Activated CD4-positive, alpha-beta T cell treated with anti-CD3 and anti-CD28 coated beads, Interleukin-2, Interleukin-4, amounts not matched to agents 100 ng/mL and 50 ng/mL, durations not matched to agents 16 hours and 8 hours (primary cell): ENCODE measurements at regions not wholly inside any gene's neighbourhood (a gene's known extent, or its start where the extent isn't known, plus 50 kb on each side); places are given as distances from the start of the nearest gene placed in this dataset.
"Not testable (repeated sequence)": the region's sequence is repeated elsewhere in the genome, so short reads cannot be mapped to it uniquely, and the experiment has no call there.

Experiments used
- DNase-seq: peaks from one replicate; pipeline ENCODE4 v3.0.0-alpha.2; 2020; ENCODE audit warnings: low spot score

DNA sequence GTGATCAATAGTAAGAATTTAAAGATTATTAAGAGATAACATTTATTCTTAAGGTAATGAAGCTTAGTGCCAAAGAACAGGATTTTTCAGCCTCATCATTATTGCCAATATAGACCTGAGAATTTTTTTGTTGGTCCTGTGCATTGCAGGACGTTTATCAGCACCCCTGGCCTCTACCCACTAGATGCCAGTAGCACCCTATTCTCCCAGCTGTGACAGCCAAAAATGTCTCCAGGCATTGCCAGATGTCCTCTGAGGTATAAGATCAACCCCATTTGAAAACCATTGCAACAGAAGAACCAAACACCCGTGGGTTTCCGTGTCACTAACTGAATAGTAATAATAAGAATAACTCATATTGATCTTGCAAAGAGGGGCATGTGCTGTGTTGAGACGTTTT, 700.0 kb upstream of the SOX11 start:
- no peak for DNase-seq

- DNase-seq, result no peak
Measured at GRCh38 chr2:4995466-4995865, 696.7 kb upstream of the SOX11 start.

GRCh38 chr2:5007596-5007995, 684.6 kb upstream of the SOX11 start:
- DNase-seq, result no peak

DNA sequence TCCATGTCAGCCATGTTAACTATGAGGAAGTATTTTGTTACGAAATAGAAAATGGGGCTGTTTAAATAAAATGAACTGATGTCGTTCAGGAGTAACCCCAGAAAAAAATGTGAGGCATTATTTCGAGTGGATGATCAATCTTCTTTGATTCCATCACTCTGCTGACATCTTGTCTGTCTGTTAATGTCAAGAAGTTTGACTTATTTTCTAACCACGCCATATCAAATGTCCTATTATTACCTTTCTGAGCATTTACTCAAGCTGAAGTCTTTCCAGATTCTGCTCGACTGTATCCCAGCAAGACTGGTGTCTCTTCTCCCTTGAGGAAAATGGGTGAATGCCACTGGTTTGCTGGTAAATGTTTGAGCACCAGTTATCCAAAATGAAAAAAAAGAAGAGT, 672.9 kb upstream of the SOX11 start:
- no peak for DNase-seq

DNA sequence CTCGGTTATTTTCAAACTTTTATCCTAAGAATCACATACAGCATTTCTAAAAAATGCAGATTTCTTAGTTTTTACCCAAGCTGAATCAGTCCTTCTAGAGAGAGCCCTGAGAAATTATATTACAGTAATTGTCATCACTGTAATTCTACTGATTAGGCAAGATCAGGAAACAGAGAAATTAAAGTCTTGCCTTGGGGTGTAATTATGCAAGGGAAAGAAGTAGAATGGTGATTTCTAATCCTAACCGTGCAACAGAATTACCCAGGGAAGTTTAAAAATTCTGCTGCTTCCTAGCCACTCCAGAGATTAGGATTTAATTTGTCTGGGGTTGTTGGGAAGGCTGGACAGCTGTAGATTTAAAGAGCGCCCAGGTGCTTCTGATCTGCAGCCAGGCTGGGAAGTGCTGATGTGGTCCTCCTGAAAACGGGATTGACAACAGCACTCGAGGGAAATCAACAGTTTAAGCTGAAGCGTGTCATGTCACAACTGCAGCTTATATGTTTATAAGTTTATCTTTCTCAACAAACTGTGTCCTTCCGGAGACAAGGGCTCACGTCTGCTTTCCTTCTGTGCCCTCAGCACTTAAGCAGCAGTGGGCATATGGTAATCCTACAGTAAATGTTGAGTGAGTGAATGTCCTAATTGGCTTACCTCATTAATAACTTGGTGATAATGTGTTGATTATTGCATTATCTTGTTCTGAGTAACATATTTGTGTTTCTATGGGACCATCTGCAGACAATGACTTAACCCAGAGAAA, 671.9 kb upstream of the SOX11 start:
- no peak for DNase-seq

DNA sequence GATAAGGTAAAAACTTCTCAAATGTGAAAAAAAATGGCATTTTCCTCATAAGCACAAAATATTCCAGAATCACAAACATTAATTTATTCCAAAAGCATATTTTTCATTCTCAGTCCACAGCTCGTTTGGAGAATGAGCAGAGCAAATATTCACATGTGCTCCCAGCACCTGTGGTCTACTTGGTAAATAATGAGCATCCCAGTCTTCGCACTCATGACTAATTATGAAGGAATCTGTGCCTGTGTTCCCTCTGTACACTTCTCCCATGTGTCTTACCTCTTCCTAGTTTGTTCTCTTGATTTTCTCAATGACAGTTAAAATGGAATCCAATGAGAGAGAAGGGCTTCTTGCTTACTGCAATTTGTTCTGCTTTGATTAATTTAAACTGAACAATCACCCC, 671.0 kb upstream of the SOX11 start:
- DNase-seq, result no peak

DNA sequence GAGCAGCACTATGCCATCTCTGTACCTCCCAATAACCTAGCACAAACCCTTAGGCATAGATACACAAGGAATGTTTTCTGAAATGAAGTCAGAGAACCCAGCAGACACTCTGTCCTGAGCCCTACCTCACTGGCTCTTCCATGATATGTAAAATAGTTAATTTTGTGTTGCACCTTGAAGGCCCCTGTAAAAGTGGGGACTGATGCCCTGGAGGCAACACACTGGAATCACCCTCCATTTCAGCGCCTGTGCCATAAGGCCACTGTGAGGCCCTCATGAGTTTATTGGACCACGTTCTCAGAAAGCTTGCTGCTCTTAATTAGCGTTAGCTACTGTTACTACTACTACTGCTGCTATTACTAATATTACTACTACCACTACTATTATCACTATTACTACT, 670.1 kb upstream of the SOX11 start:
- no peak for DNase-seq

DNA sequence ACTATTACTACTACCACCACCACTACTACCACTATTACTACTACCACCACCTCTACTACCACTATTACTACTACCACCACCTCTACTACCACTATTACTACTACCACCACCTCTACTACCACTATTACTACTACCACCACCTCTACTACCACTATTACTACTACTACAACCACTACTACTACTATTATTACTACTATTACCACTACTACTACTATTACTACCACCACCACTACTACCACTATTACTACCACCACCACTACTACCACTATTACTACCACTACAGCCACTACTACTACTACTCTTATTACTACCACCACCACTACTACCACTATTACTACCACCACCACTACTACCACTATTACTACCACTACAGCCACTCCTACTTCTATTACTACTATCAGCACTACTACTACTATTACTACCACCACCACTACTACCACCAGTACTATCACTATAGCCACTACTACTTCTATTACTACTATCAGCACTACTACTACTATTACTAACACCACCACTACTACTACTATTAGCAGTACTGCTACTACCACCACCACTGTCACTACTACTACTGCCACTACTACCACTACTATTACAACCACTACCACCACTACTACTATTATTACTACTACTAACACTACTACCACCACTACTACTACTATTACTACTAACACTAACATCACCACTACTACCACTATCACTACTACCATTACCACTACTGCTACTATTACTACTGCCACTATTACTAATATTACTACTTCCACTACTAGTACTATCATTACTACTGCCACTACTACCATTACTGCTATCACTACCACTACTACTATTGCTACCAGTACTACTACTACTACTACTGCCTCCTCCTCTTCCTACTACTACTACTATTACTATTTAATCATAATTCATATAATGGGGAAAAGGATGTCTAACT, 669.2 kb upstream of the SOX11 start:
- DNase-seq, result not testable (repeated sequence)

DNA sequence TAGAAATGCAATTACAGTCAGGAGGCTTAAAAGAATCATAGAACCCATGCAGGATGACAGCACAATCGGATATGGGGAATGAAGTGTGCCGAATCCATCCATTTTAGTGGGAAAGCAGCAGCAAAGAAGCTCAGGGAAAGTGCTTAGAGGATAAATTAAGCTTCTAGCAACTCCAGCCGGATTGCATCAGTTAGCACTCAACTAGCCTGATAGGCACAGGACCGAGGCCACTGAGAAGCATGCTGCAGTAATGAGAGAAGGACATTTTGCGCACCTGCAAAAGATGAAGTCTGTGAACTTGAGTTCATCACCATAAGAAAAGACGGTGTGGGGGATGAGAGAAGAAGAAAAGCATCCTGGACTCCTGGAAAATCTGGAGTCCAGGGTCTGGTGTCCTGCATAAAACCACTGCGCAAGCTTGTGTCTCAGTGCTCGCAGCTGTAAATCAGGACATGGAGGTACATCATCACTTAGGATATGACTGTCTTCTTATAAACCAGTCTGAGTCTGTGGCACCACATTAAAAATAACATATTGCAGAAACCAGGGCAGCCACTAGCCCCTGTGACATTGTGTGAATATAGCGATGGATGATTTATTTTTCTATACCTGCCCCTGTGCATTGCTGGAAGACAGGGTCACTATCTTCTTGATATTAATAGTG, 665.5 kb upstream of the SOX11 start:
- no peak for DNase-seq

- no peak for DNase-seq
Measured at GRCh38 chr2:5035057-5035488, 657.1 kb upstream of the SOX11 start.

DNA sequence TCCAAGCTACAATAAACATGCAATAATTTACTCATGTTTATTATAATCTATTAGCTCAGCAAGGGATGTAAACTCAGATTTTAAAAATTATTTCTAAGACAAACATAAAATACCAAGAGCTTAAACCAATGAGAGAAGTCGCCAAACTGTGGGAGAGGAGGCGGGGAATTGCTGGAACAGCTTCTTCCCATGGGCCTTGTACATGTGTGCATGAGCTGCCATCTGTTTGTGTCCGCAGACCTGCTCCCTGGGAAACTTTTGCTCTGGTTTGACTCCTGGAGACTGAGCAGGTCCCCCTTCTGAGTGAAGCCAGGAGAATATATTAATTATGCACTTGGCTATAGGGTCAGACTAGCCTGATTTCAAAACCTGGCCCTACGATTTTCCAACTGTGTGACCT, 655.9 kb upstream of the SOX11 start:
- no peak for DNase-seq

GRCh38 chr2:5039241-5039975, 652.8 kb upstream of the SOX11 start:
- no peak for DNase-seq

- no peak for DNase-seq
Measured at GRCh38 chr2:5040571-5040970, 651.6 kb upstream of the SOX11 start.

GRCh38 chr2:5041501-5041900, 650.7 kb upstream of the SOX11 start:
- DNase-seq, result no peak

- DNase-seq, result no peak
Measured at GRCh38 chr2:5042666-5043440, 649.3 kb upstream of the SOX11 start.

DNA sequence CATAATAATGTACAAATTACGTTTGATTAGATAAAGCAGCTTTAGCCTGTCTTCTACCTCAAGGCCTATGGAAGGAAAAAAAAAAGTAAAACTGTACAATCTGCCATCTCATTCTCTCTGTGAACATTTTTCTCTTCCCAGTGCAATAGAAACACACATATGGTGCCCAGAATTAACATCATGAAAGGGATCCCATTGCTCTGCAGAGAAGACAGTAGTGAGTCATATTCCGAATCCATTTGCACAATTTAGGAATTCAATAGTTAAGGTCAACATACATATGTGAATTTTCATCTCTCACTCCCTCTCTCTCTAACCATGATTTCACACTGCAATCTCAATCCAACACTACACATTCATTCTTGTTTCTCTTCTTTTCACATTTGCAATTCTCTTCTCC, 640.9 kb upstream of the SOX11 start:
- DNase-seq, result no peak

GRCh38 chr2:5052905-5053304, 639.3 kb upstream of the SOX11 start:
- DNase-seq, result no peak

DNA sequence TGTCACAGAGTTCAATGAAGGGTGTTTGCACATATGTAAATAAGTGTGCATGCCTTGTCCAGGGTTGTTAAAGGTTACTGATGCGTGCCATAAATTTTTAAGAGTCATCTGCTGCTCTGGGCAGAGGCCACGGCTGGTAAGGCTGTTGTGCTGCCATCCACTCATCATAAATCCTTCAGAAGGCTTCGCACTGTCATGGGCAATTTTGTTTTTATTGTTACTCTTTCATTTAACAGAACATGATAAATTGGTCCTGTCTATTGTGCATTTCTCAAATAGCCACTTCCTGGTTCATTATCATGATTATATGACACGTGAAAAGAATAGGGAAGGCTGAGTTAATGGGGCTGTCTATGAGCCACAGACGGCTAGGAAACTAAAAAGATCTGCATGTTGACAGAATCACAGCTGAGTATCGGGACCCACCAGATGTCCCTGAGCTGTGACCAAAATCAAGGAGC, 634.3 kb upstream of the SOX11 start:
- no peak for DNase-seq

- no peak for DNase-seq
Measured at GRCh38 chr2:5060956-5061355, 631.2 kb upstream of the SOX11 start.

DNA sequence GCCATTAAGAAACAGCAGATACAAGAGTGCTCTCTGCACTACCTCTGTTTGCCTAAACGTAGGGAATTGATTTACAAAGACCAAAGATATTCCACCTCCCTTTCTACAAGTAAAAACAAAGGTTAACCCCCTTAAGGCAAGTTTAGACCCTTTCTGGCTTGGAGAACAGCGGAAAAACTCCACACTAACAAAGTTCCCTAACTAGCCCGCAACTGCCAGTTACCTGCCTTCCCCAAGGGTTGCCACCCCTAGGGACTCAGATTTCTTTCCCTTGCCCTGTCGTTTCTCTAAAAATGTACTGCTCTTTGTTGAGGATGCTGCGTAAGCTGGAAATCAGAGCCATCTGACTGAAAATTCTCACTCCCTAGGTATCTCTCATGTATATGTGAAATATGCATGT, 627.5 kb upstream of the SOX11 start:
- DNase-seq, result no peak

- no peak for DNase-seq
Measured at GRCh38 chr2:5067816-5068215, 624.4 kb upstream of the SOX11 start.
